ENCODE measurements at regions not wholly inside any gene's neighbourhood (a gene's known extent, or its start where the extent isn't known, plus 50 kb on each side); places are given as distances from the start of the nearest gene placed in this dataset.

GRCh38 chr4:59094505-59094904 lies 1984.3 kb upstream of the IGFBP7 start:
- no peaks in the 10 kb centered on the region for H3K27me3 ChIP-seq (ENCODE audit: control insufficient read depth, insufficient read depth, low read length)
- no peaks in the 10 kb centered on the region for H3K36me3 ChIP-seq (ENCODE audit: control insufficient read depth, insufficient read depth, low read length)
- no peak for DNase-seq (ENCODE audit: low read depth)
- POLR2A ChIA-PET: no interaction called here
- no peak overlapping the region for H3K4me3 ChIP-seq (ENCODE audit: low read depth, low read length)
- TF ChIP-seq CTCF (IDR thresholded peaks at IDR 0.05; ENCODE audit: insufficient read depth, low read depth, low read length): no peak
- CTCF ChIA-PET: no interaction called here

GRCh38 chr4:59102311-59102710 lies 1992.1 kb upstream of the IGFBP7 start:
- CTCF ChIA-PET: no interaction called here
- no peak for DNase-seq (ENCODE audit: low read depth)
- Histone ChIP-seq H3K4me3 (ENCODE audit: low read depth, low read length) (no peak overlapping the region), H3K36me3 (ENCODE audit: control insufficient read depth, insufficient read depth, low read length) (no peaks in the 10 kb centered on the region), H3K27me3 (ENCODE audit: control insufficient read depth, insufficient read depth, low read length) (no peaks in the 10 kb centered on the region)
- TF ChIP-seq CTCF (IDR thresholded peaks at IDR 0.05; ENCODE audit: insufficient read depth, low read depth, low read length): no peak
- POLR2A ChIA-PET: no interaction called here

- H3K36me3 ChIP-seq (ENCODE audit: control insufficient read depth, insufficient read depth, low read length): no peaks in the 10 kb centered on the region
- POLR2A ChIA-PET: no interaction called here
- TF ChIP-seq CTCF (IDR thresholded peaks at IDR 0.05; ENCODE audit: insufficient read depth, low read depth, low read length): no peak
- CTCF ChIA-PET: no interaction called here
- no peak overlapping the region for H3K4me3 ChIP-seq (ENCODE audit: low read depth, low read length)
- H3K27me3 ChIP-seq (ENCODE audit: control insufficient read depth, insufficient read depth, low read length): no peaks in the 10 kb centered on the region
- DNase-seq (ENCODE audit: low read depth): no peak
These were observed 2010.2 kb upstream of the IGFBP7 start for GRCh38 chr4:59120287-59120814.

GRCh38 chr4:59122626-59123025 lies 2012.4 kb upstream of the IGFBP7 start:
- POLR2A ChIA-PET: no interaction called here
- no peaks in the 10 kb centered on the region for H3K36me3 ChIP-seq (ENCODE audit: control insufficient read depth, insufficient read depth, low read length)
- no peak overlapping the region for H3K4me3 ChIP-seq (ENCODE audit: low read depth, low read length)
- H3K27me3 ChIP-seq (ENCODE audit: control insufficient read depth, insufficient read depth, low read length): no peaks in the 10 kb centered on the region
- CTCF ChIA-PET: no interaction called here
- TF ChIP-seq CTCF (IDR thresholded peaks at IDR 0.05; ENCODE audit: insufficient read depth, low read depth, low read length): no peak
- no peak for DNase-seq (ENCODE audit: low read depth)

- CTCF ChIA-PET: no interaction called here
- no peaks in the 10 kb centered on the region for H3K36me3 ChIP-seq (ENCODE audit: control insufficient read depth, insufficient read depth, low read length)
- no peaks in the 10 kb centered on the region for H3K27me3 ChIP-seq (ENCODE audit: control insufficient read depth, insufficient read depth, low read length)
- no peak overlapping the region for H3K4me3 ChIP-seq (ENCODE audit: low read depth, low read length)
- POLR2A ChIA-PET: no interaction called here
- DNase-seq (ENCODE audit: low read depth): no peak
- no peak for TF ChIP-seq CTCF (IDR thresholded peaks at IDR 0.05; ENCODE audit: insufficient read depth, low read depth, low read length)
These were observed 2016.0 kb upstream of the IGFBP7 start for GRCh38 chr4:59126159-59126558.
